NCI-H69 (cell line): ENCODE measurements at regions not wholly inside any gene's neighbourhood (a gene's known extent, or its start where the extent isn't known, plus 50 kb on each side); places are given as distances from the start of the nearest gene placed in this dataset.
A peak's percentile ranks its signal among the peaks of the same experiment; 100 is the strongest.
"Not testable (repeated sequence)": the region's sequence is repeated elsewhere in the genome, so short reads cannot be mapped to it uniquely, and the experiment has no call there.

ENCODE experiments used
- DNase-seq: peaks from one replicate; lab custom pipeline; 2025; lab: John Stamatoyannopoulos, UW

DNA sequence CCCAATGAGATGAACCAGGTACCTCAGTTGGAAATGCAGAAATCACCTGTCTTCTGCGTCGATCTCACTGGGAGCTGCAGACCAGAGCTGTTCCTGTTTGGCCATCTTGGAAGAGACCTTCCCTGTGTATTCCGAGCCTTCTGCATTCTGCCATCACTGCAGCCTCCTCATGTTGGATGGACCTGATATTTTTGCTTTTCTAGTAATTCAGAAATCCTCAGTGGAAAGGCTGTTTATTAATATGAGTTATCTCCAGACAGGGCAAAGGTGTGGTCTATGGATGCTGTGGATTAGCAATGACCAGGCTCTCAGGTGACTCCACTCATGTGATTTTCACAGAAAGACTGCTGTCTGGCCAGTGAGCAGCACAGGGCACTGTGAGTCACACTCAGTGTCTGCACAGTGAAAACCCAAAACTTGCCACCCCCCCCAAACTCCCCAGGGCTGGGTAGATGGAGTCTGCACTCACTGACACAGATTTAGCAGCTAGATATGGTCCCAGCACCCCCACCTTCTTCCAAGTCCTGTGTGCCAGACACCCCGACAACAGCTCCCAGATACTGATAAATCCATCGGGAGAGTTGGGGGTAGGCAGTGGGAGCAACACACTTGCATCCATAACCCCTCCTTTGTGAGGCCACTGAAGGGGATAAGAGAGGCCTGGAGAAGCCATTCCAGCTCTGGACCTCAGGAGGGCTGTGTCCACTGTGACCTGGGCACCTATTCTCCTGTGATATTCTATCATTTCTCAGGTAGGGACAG is 75.2 kb upstream of the TOP3B start:
- DNase-seq = no peak

- DNase-seq = not testable (repeated sequence)
These were observed 74.4 kb upstream of the TOP3B start for GRCh38 chr22:22056809-22057594.

- DNase-seq = not testable (repeated sequence)
These were observed 70.1 kb upstream of the TOP3B start for GRCh38 chr22:22052548-22053139.

DNA sequence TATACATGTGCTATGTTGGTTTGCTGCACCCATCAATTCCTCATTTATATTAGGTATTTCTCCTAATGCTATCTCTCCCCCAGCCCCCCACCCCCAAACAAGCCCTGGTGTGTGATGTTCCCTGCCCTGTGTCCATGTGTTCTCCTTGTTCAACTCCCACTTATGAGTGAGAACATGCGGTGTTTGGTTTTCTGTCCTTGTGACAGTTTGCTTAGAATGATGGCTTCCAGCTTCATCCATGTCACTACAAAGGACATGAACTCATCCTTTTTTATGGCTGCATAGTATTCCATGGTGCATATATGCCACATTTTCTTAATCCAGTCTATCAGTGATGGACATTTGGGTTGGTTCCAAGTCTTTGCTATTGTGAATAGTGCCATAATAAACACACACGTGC is 68.4 kb upstream of the TOP3B start:
- DNase-seq = not testable (repeated sequence)

GRCh38 chr22:22050141-22050775 is 67.7 kb upstream of the TOP3B start:
- no peak for DNase-seq

DNA sequence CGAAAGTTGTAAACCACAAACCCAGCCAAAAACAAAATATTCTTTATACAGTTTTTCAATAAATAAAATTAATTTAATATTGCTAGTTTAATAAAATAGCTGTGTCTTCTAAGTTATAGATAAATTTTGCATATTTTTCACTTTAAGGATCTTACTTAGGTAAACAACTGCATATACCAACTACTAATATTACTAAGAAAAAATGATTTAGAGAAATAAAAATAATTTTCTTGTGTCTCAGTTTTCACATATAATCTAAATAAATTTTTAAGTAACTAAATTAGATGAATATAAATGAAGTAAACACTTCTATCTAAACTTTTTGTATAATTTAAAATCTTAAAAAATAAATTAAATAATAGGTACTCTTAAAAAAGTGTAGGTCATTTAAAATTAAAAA is 67.1 kb upstream of the TOP3B start:
- no peak for DNase-seq

DNA sequence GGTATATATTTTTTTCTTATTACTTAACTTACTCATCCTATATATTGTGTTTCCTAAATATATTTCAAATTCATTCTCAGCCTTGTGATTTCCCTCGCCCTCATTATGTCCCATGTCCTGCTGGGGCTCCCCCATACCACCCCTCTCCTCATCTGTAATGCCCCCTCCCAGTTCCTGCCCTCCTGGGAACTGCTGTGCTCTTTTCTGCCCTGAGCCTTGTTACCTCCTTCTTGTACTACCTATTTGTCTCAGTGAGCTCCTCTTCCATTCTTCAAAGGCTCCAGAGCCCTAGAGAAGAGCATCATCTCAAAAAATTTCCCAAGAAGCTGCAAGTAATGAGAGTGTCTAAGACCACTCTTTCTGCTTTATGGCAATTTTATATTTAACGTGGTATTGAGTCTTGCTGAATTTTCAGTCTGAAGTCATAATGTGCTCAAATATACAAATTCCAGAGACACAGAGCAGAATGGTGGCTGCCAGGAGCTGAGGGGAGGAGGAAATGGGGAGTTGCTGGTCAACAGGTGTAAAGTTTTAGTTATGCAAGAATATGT is 66.5 kb upstream of the TOP3B start:
- no peak for DNase-seq

DNA sequence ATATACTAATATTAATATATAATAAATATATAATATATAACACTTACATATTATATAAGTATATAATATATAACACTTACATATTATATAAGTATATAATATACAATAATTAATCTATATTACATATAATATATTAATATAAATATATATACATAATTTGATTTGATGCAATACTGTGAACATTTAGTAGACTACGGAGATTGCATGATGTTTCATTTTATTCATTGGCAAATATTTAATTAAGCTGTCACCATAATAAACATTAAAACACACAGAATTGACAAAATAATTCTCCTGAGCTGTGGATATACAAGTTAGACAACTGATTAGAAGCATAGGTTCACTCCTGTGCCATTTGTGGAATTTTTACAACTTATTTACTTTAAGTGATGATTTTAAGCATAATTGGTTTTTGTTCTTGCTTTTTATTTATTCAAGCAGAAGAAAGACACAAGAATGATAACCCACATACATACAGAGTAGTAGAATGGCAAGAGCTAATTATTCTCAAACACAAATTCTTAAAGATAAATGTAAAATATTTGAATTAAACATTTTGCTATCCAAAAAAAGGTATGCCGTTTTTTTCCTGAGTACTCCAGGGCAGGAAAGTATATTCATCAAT is 65.8 kb upstream of the TOP3B start:
- DNase-seq = no peak

DNA sequence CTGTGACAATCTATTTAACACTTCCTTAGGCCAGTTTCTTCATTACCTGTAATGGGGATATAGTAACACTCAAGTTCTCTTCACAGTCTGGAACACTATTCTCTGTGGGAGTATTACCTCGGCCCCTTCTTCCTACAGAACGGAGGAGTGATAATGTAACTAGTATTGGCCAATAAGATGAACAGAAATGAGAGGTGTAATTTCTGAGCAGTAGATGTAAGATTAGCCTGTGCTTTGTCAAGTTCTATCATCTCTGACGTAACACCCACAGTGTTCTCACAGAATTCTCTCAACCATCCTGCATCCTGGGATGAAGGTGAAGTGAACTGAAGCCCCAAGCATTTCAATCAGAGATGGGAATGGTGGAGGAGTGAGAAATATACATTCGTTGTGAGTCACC is 65.2 kb upstream of the TOP3B start:
- DNase-seq = no peak

- no peak for DNase-seq
These were observed 64.7 kb upstream of the TOP3B start for GRCh38 chr22:22047266-22047665.

DNA sequence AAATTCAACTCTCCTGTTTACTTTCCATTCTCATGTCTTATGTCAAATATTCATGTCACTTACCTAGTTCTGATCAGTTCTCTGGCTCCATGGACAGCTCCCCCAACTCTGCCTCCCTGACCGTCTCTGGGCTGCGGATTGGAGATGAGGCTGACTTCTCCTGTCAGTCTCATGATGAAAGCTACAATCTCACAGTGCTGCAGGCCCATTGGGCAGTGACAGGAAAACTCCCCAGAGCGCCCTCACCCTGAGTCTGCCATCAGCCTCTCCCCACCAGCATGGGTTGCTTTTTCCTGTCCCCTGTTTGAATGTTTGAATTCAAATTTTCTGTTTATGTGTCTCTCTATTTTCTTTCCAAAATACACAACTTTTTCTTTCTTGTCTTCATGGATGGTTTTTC is 63.8 kb upstream of the TOP3B start:
- no peak for DNase-seq

DNA sequence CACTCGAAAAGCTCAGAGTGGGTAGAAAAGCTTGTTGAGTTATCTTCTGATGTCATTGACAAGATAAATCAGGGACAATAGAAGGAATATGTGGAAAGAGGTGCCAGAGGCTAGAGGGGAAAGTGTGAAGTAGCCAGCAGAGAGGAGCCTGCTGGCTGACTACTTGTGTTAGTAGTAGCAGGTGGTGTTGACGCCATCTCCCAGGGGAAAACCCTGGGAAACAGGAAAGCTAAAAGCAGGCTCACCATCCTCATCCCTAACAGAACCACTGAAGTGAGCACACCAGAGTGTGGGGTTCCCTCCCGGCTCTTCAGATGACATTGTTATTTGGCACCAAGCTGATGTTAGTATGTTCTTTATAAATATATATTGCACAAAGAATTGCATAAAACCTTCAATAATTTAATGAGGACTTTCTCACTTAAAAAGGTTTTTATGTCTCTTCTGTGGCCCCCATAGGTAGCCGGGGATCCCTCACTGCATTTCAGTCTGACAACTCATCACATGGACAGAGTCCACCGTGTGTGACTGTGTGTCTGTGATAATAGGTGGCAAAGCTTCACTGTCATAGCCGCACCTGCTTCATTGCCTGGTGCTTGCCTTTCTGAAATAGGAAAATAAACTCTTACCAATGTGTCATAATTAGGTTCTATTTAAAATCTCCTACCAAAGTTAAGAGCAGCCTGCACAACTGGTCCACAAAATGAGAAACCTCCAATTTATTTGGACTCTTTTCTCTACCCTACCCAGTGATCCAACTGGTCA is 63.2 kb upstream of the TOP3B start:
- peak; percentile 37 for DNase-seq

- no peak for DNase-seq
These were observed 61.6 kb upstream of the TOP3B start for GRCh38 chr22:22044153-22044552.

DNA sequence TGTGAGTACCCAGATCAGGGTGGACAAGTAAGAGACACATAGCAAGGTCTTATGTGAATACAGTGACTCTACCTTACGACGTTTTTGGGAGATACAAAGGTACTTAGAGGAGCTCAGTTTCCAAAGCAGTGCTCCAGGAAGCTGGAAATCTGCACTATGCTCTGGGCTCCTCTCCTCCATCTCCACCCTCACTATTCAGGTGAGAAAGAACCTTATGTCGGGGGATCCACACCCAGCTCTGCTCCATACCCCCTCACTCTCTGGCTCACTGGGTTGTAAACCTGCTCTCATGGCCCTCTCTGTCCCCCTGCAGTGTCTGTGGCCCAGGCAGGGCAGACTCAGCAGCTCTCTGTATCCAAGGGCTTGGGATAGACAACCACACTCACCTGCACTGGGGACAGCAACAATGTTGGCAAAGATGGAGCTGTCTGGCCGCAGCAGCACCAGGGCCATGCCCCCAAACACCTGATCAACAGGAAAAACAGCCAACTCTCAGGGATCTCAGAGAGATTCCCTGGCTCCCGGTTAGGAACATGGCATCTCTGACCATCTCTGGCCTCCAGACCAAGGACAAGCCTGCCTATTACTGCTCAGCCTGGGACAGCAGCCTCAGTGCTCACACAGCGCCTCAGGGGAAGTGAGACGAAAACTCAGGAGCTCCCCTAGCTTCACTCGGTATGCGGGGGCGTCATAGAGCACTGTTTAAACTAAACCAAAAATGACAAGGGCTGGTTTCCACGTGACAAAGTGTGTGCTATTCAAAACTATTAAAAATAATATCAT is 60.9 kb upstream of the TOP3B start:
- DNase-seq = no peak

DNA sequence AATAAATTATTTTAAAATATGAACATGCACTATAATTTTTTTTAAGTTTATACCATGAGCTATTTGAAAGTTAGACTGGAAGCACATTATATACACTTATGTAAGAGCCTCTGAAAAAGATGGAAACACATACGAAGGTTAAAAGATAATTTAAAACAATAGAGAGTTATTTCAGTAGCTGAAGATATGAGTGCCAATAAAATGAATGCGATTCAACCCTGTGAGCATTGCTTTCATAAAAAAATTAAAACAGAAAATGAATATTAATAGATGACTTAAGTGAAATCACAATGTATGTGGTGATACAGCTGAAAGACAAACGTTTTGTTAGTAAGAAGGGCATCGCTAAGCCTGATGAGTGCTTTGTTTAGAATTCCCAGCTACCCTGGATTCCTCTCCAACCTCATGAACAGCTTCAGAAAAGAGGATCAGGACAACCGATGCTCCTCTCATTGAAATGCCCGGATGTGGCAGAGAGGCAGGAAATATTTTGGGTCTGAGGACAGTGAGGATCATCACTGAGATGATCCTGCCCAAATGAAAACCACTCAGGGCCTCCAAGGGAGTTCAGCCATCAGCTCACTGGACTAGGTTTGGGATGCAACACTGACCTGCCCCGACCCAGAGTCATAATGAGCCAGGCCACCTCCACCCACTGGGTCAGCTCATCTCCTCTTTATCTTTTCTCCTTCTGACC is 60.2 kb upstream of the TOP3B start:
- no peak for DNase-seq

- no peak for DNase-seq
These were observed 59.4 kb upstream of the TOP3B start for GRCh38 chr22:22042009-22042408.

GRCh38 chr22:22040908-22041307 is 58.3 kb upstream of the TOP3B start:
- no peak for DNase-seq

GRCh38 chr22:22040472-22040871 is 57.9 kb upstream of the TOP3B start:
- DNase-seq = no peak

GRCh38 chr22:22039286-22040074 is 56.9 kb upstream of the TOP3B start:
- DNase-seq = no peak
